VCaP (cell line): ENCODE measurements at regions not wholly inside any gene's neighbourhood (a gene's known extent, or its start where the extent isn't known, plus 50 kb on each side); places are given as distances from the start of the nearest gene placed in this dataset.

Experiments
- H3K27ac ChIP-seq: fragments of 450-650 bp; 2 replicates; pipeline ENCODE4 v1.5.1; 2017
- CTCF ChIP-seq: fragments of 450-650 bp; conservative IDR thresholded peaks from 2 replicates; pipeline ENCODE4 v1.5.1; 2017; ENCODE audit warnings: mild to moderate bottlenecking, moderate library complexity

- no peak for TF ChIP-seq CTCF
- no peak overlapping the region for H3K27ac ChIP-seq
These were observed 341.9 kb downstream of the COL12A1 start for GRCh38 chr6:74863968-74864367.

GRCh38 chr6:74860456-74860855 is 345.4 kb downstream of the COL12A1 start:
- TF ChIP-seq CTCF, result no peak
- no peak overlapping the region for H3K27ac ChIP-seq

- no peak overlapping the region for H3K27ac ChIP-seq
- TF ChIP-seq CTCF, result no peak
These were observed 348.7 kb downstream of the COL12A1 start for GRCh38 chr6:74857157-74857556.

- no peak overlapping the region for H3K27ac ChIP-seq
These were observed 351.9 kb downstream of the COL12A1 start for GRCh38 chr6:74853991-74854390.

GRCh38 chr6:74851596-74851995 is 354.3 kb downstream of the COL12A1 start:
- H3K27ac ChIP-seq, result no peak overlapping the region
- no peak for TF ChIP-seq CTCF

More at GRCh38 chr6:74853991-74854390, 351.9 kb downstream of the COL12A1 start:
- TF ChIP-seq CTCF, result no peak

- no peak for TF ChIP-seq CTCF
- H3K27ac ChIP-seq, result no peak overlapping the region
These were observed 364.9 kb downstream of the COL12A1 start for GRCh38 chr6:74840953-74841352.

- no peak for TF ChIP-seq CTCF
- H3K27ac ChIP-seq, result no peak overlapping the region
These were observed 370.9 kb downstream of the COL12A1 start for GRCh38 chr6:74834967-74835366.

GRCh38 chr6:74826263-74826662 is 379.6 kb downstream of the COL12A1 start:
- TF ChIP-seq CTCF, result no peak
- no peak overlapping the region for H3K27ac ChIP-seq
